ENCODE measurements at regions not wholly inside any gene's neighbourhood (a gene's known extent, or its start where the extent isn't known, plus 50 kb on each side); places are given as distances from the start of the nearest gene placed in this dataset.
"Not testable (repeated sequence)": the region's sequence is repeated elsewhere in the genome, so short reads cannot be mapped to it uniquely, and the experiment has no call there.

DNA sequence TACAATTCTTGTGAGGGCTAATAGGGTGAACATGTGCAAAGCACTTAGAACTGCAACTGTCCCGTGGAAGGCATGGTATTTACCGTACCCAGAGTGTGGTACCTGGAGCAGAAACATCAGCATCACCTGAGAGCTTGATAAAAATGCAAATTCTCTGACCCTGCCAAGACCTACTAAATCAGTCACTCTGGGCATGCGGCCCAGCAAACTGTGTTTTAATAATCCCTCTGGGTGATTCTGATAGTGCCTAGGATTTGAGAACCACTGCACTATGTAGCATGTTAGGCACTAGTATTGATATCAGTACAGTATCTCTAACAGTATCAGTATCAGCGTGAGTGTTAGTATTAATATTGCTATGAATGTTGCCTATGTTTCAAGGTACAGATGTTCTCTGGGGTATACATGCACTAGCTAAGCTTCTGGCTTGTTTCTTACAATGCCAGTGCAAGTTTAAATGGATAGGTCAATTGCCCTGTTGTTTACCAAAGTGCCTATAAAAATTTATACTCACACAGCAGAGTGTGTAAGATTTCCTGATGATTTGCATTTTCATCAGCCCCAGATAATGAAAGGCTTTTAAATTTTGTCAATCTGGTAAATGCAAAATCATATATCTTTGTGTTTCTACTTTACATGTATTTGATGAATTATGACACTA is 354.0 kb downstream of the HS3ST1 start:
- DNase-seq, result no peak
- in situ Hi-C loops (cut with MboI; ENCODE audit: low pct_unique_long_range_greater_than_20kb, low sequenced_read_pairs), result no loop called here

DNA sequence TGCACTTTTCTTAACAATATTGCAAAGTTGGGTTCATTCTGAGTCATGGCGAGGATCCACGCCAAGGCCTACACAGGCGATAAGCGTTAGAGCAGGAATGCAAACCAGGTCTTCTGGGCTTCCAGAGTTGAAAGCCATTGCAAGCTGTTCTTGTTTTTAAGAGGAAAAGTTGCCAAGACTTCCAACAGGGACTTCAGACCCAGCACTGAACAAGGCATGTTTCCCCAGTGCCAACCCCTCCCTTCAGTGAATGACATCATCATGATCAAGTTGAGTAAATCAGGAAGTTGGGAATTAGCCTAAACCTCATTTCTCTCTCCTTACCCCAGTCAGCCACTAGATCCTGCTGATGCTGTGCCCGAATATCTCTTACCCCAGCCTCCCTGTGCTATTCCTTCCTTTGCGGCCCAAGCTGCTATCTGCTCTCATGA is 355.1 kb downstream of the HS3ST1 start:
- DNase-seq, result peak; percentile 17
- in situ Hi-C loops (cut with MboI; ENCODE audit: low pct_unique_long_range_greater_than_20kb, low sequenced_read_pairs), result no loop called here

DNA sequence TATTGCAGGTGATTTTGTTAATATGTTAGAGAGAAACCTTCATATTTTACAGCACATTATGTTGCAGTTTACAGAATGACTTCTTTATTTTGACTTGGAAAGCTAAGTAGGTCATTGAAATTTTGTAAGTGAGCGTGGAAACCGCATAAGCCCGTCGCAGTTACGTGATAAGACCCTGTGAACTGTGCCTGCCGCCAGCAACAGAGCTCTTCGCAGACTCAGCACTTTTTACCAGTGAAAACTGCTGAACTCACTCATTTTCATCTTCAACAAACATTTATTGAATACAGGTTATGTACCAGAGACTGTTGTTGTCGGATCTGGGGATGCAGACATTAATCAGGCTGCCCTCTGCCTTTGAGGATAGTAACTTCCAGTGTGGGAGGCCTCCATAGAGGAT is 355.7 kb downstream of the HS3ST1 start:
- DNase-seq, result no peak
- in situ Hi-C loops (cut with MboI; ENCODE audit: low pct_unique_long_range_greater_than_20kb, low sequenced_read_pairs), result no loop called here

DNA sequence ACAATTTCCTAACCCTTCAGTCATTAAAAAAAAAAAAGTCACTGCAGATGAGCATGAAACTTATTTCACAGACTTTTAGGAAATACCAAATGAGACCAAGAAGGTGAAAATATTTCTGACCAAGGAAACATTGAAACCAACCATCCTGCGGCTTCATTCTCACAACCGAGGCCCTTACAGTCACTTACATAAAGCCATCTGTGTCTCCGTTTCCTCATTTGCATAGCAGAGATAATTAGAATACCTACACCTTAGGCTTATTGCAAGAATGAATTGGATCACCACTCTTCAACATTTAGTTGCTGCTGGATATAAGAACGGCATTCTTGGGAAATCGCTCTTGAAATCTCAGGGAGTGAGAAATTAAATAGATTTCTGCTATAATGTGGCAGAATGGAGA is 356.2 kb downstream of the HS3ST1 start:
- in situ Hi-C loops (cut with MboI; ENCODE audit: low pct_unique_long_range_greater_than_20kb, low sequenced_read_pairs), result no loop called here
- DNase-seq, result no peak

DNA sequence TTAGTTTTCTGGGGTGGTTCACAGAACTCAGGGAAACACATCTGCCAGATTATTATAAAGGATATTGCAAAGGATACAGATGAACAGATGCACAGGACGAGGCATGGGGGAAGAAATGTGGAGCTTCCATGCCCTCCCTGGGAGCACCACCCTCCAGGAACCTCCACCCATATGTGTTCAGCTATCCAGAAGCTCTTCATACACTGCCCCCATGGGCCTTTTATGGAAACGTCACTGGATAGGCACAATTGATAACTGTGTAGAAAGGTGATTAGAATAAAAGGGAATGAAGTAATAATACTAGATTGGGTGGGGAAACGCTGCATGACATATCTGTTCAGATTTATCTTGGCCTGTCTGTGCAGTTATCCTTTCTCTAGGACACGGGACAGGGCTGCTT is 357.9 kb downstream of the HS3ST1 start:
- no peak for DNase-seq
- in situ Hi-C loops (cut with MboI; ENCODE audit: low pct_unique_long_range_greater_than_20kb, low sequenced_read_pairs), result no loop called here

DNA sequence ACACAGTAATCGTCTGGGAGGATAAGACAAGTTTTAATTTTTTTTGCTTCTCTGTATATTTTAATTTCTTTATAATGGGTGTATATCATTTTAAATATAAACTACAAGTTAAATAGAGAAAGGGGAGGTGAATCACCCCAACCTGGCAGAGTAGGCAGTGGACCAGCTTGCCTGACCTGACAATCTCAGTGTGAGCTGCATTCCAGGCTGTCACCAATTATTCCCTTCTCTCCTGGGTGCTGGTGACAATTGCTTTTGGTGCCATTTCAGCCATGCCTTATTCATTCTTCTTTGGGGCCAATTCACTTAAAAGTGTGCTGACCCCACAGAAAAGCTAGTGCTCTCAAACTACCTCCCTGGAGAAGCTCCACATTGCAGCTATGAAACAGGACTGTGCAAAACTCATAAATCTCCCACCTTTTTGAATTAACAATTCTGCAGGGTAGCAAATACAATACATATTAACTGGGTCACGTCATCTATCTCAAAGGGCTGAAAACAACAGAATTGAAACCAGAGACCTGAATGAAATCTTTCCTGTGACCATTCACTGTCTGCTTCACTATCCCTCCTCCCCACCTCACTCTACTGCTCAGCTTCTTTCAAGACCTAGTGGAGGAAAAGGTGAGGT is 359.0 kb downstream of the HS3ST1 start:
- in situ Hi-C loops (cut with MboI; ENCODE audit: low pct_unique_long_range_greater_than_20kb, low sequenced_read_pairs), result no loop called here
- no peak for DNase-seq

DNA sequence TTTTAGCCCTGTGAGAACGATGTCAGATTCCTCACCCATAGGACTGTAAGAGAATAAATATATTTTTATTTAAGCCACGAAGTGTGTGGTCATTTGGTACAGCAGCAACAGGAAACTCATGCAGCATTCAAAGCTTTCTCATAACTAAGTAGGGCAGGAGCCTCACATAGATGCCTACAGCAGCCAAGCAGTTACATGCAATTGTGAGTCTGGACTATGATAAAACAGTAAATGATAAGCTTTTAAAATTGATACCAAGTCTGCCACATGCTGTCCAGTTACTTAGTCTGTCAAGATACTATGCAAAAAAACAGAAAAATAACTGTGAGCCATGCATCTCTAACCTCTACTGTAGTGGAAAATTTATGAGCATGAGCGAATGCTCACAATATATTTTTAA is 359.6 kb downstream of the HS3ST1 start:
- in situ Hi-C loops (cut with MboI; ENCODE audit: low pct_unique_long_range_greater_than_20kb, low sequenced_read_pairs), result no loop called here
- DNase-seq, result no peak

DNA sequence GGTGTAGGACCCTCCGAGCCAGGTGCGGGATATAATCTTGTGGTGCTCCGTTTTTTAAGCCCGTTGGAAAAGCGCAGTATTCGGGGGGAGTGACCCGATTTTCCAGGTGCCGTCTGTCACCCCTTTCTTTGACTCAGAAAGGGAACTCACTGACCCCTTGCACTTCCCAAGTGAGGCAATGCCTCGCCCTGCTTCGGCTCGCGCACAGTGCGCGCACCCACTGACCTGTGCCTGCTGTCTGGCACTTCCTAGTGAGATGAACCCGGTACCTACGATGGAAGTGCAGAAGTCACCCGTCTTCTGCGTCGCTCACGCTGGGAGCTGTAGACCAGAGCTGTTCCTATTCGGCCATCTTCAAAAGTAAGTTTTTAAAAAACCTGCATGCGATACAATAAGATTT is 362.1 kb downstream of the HS3ST1 start:
- in situ Hi-C loops (cut with MboI; ENCODE audit: low pct_unique_long_range_greater_than_20kb, low sequenced_read_pairs); DNase-seq: not testable (repeated sequence)

DNA sequence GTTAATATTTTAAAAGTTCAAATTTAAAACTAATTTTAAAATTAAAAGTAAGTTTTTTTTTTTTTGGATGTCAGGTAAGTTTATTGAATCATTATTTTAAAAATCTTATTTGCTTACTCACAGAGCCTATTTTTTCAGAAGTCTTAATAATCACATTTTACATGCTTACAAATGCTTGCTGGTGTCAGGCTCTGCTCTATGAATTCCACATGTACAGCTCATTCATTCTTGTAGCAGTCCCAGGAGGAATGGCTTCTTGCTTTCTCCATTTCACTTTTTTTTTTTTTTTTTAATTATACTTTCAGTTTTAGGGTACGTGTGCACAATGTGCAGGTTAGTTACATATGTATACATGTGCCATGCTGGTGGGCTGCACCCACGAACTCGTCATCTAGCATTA is 368.1 kb downstream of the HS3ST1 start:
- DNase-seq; in situ Hi-C loops (cut with MboI; ENCODE audit: low pct_unique_long_range_greater_than_20kb, low sequenced_read_pairs): not testable (repeated sequence)

DNA sequence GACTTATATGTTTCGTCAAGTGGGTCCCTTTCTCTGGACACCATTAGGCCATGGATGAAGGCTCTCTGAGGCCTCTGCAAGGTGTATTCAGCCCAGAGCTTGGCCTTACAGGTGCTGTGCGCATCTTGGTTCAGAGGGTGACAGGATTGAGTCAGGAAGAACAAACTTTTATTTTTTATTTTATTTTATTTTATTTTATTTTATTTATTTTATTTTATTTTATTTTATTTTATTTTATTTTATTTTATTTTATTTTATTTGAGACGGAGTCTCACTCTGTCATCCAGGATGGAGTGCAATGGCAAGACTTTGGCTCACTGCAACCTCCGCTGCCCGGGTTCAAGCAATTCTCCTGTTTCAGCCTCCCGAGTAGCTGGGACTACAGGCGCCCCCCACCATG is 370.4 kb upstream of the CLNK start:
- DNase-seq; in situ Hi-C loops (cut with MboI; ENCODE audit: low pct_unique_long_range_greater_than_20kb, low sequenced_read_pairs): not testable (repeated sequence)

DNA sequence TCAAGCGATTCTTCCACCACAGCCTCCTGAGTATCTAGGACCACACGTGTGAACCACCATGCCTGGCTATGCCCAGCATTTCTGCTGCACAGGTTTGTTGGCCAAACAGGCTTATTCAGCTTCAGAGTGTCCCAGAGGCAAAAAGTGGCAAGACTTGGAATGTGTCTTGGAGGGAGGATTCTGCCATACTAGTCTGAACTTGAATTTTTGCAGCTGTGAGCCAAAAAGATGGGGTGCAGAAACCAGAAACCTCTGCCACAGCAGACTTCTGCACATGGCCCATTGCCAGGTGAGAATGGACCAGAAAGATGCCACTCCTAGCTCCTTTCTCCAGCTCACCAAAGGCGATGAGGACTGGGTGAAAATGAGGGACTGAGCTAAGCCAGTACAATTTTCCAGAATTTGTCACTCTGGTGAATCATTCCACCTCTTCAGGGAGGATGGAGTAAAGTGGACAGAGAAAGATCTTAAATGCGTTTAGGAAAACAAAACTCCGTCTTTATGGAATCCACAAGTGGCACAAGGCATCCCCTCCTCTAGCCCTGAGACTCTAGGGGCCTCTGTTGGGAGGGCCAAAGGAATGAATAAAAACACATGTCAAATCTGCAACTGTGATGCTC is 369.1 kb upstream of the CLNK start:
- no peak for DNase-seq
- in situ Hi-C loops (cut with MboI; ENCODE audit: low pct_unique_long_range_greater_than_20kb, low sequenced_read_pairs), result no loop called here

DNA sequence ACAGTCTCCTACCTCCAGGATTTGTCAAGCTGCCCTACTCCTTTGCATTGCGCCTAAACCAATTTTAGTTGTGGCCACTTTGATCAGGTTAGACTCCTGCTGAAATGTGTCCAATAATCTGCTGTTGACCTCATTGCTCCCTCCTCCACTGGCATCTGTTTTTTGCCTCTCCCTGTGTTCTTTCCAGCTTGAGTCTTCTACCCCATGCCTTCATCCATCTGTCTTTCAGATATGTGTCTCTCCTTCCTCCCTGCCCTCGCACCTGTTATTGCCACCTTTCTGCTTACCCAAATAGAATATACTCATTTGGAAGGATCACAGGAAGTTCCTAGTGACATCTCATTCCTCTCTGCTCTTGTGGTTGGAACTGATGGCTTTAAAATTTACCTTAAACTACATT is 366.6 kb upstream of the CLNK start:
- no peak for DNase-seq
- in situ Hi-C loops (cut with MboI; ENCODE audit: low pct_unique_long_range_greater_than_20kb, low sequenced_read_pairs), result no loop called here

DNA sequence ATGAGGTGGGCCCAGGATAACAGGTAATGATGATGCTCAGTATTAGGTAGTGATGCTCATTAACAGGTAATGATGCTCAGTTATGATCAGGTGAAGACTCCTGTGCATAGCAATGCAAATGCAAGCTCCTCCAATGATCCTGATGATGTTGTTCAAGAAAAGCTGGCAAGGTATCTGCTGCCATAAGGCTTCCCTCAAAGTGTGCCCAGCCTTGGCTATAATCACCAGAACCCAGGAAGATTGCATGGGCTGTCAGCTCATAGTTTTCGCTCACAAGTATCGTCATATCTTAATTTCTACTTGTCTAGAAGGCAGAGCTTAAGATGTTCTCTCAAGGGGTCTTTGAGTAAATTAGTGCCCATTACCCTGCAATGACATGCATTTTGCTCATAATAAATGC is 366.2 kb upstream of the CLNK start:
- in situ Hi-C loops (cut with MboI; ENCODE audit: low pct_unique_long_range_greater_than_20kb, low sequenced_read_pairs), result no loop called here
- DNase-seq, result no peak

DNA sequence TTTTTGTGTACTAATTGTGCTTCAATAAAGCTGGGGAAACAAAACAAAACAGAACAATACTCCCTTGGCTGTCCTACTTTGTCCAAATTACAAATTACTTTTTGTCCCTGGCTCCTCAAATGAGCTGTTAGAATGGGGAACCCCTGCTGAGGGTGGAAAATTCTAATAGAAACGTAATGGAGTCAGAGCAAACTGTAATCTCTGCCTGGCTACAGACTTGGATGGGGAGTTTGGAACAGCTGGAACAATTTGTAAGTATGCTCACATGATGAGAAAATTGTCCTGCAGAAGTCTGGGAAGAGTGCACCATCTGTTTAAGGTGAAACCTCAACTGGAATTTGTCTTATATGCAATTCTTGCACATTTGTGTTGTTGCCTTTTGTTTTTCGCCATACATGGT is 364.4 kb upstream of the CLNK start:
- in situ Hi-C loops (cut with MboI; ENCODE audit: low pct_unique_long_range_greater_than_20kb, low sequenced_read_pairs), result no loop called here

DNA sequence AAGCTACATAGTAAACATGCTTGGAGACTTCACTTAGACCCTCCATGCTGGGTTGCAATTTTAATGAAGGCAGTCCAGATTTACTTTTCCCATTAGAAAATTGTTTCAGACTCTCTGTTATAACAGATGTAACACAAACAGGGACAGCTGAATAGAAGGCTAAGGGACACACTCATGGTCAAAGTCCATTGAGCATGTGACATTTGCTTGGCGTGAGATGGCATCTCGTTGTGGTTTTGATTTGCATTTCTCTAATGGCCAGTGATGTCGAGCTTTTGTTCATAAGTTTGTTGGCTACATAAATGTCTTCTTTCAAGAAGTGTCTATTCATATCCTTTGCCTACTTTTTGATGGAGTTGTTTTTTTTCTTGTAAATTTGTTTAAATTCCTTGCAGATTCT is 358.2 kb upstream of the CLNK start:
- in situ Hi-C loops (cut with MboI; ENCODE audit: low pct_unique_long_range_greater_than_20kb, low sequenced_read_pairs), result no loop called here
- DNase-seq, result no peak

More for the DNA sequence above, 364.4 kb upstream of the CLNK start:
- no peak for DNase-seq

DNA sequence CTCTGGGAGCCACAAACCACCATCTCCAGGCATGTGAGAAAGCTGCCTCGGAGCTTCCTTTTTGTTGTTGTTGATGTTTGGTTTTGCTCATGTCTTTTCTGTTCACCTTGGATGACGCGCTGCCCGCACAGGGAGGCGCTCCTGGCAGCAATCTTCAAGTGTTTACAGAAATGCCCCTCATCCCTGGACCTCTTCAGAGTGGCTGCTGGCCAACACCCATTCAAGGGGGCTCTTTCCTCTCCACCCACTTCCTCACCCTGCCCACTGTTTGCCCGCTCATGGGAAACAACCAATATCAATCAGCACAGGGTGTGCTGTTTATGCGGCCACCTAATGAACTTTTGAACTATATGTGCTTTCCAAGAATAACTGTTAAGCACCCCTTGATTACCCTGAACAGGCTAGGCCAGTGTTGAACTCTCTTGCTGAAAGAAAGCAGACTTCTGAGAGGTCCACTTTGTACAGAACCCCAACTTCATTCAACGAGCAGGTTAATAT is 355.1 kb upstream of the CLNK start:
- DNase-seq, result no peak
- in situ Hi-C loops (cut with MboI; ENCODE audit: low pct_unique_long_range_greater_than_20kb, low sequenced_read_pairs), result no loop called here

DNA sequence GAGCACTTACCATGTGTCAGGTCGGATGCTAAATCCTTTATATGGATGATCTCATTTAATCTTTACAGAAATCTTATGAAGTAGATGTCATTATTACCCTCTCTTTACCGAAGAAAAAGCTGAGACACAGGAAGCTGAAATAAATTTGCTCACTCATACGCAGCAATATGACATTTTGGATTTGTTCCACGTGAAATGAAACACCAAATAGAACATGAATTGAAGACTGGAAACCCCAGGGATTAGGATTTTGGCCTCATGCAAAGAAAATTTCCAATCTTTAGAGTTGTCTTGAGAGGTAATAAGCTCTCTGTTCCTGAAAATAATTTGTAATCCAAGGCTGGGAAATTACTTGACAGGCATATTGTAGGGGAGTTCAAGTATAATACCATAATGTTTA is 354.4 kb upstream of the CLNK start:
- in situ Hi-C loops (cut with MboI; ENCODE audit: low pct_unique_long_range_greater_than_20kb, low sequenced_read_pairs), result no loop called here

DNA sequence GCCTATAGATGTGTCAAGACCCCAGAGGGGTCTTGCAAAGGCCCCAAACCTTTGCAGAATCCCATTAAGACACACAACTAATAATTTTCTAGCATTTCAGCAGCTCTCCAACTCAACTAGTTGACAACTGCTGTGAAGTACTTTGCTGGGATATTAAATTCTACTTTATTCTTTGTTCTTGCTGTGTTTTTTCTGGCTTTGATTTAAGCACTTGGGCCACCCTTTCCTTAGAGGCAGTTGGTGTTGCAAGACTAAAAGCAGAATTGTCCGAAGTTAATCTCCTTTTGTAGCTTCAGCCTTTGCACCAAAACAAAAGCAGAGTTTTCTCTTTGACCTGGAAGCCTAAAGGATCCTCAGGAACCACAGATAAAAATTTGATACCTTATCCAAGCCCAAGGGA is 353.1 kb upstream of the CLNK start:
- in situ Hi-C loops (cut with MboI; ENCODE audit: low pct_unique_long_range_greater_than_20kb, low sequenced_read_pairs), result no loop called here
- no peak for DNase-seq

More for the DNA sequence above, 354.4 kb upstream of the CLNK start:
- no peak for DNase-seq

DNA sequence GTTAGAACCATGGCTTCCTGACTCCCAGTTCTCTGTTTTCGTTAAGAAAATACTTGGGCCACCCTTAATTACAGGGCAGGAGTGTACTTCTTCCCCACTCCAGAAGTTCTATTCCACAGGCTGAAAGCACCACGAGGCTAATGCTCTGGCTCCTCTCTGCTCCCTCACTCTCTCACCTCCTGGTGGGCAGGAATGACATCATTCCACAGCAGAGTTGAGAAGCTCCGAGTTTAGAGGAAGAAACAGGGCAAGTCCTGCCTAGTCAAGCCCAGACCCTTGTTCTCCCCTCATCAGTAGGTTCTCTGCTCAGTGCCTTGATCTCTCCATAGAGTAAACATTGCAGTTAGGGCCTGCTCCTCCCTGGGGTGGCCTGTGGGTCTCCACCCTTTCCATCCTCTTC is 343.8 kb upstream of the CLNK start:
- in situ Hi-C loops (cut with MboI; ENCODE audit: low pct_unique_long_range_greater_than_20kb, low sequenced_read_pairs), result no loop called here
- DNase-seq, result no peak

DNA sequence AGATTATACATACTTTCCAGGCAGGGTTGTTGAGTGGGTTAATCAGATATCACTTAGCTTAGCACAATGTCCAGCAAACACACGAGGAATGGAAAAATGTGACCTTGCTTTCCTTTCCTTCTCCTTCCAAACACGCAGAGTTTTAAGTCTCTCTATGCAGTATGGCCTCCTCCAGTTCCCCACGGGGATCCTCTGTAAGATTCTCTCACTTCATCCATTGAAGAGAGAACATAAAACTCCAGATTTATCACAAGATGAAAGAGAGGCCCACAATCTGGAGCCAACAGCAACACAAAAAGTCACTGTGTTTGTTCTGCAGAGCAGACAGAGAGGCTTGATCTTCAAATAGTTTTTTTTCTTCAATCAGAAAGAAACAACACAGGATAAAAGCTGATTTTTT is 336.8 kb upstream of the CLNK start:
- in situ Hi-C loops (cut with MboI; ENCODE audit: low pct_unique_long_range_greater_than_20kb, low sequenced_read_pairs), result no loop called here

More for the DNA sequence above, 336.8 kb upstream of the CLNK start:
- DNase-seq, result no peak

Data from KBM-7 (cell line).